SU-DHL-6 (cell line): ENCODE measurements at regions not wholly inside any gene's neighbourhood (a gene's known extent, or its start where the extent isn't known, plus 50 kb on each side); places are given as distances from the start of the nearest gene placed in this dataset.

Source experiments
- H2AFZ ChIP-seq: fragments of 200-600 bp; sonication (generic); 2 replicates; pipeline ENCODE4 v1.6.1; 2014; ENCODE audit warnings: low read depth, mild to moderate bottlenecking, moderate library complexity, mixed read lengths, antibody characterized with exemption, low read length; ENCODE audit not compliant: severe bottlenecking
- H3F3A ChIP-seq: fragments of 200-600 bp; shearing (Covaris generic); 2 replicates; pipeline ENCODE4 v1.6.0; 2016; ENCODE audit warnings: antibody characterized with exemption, mild to moderate bottlenecking; ENCODE audit not compliant: insufficient read depth
- H3K27ac ChIP-seq: fragments of 200-600 bp; sonication (generic); 2 replicates; pipeline ENCODE4 v1.5.1; 2016; ENCODE audit warnings: low read depth, mild to moderate bottlenecking, low read length, moderate library complexity, mixed read lengths
- H3K27me3 ChIP-seq: fragments of 200-600 bp; sonication (generic), shearing (Covaris generic); 2 replicates; pipeline ENCODE4 v1.6.0; 2014; ENCODE audit warnings: mild to moderate bottlenecking, low read length
- H3K36me3 ChIP-seq: fragments of 200-600 bp; sonication (generic); 2 replicates; pipeline ENCODE4 v1.6.1; 2014; ENCODE audit warnings: mild to moderate bottlenecking, low read length, mixed read lengths
- H3K4me2 ChIP-seq: fragments of 300-600, 200-600 bp; shearing (Covaris generic), sonication (generic); 2 replicates; pipeline ENCODE4 v1.6.0; 2014; ENCODE audit warnings: low read length, low read depth, mild to moderate bottlenecking; ENCODE audit not compliant: poor library complexity, severe bottlenecking
- H3K4me3 ChIP-seq: fragments of 200-600 bp; sonication (generic); 2 replicates; pipeline ENCODE4 v1.5.1; 2014; ENCODE audit warnings: antibody characterized with exemption, low read length, mild to moderate bottlenecking, mixed read lengths; ENCODE audit not compliant: insufficient read depth, poor library complexity, severe bottlenecking
- H3K79me2 ChIP-seq: fragments of 200-600 bp; sonication (generic); 2 replicates; pipeline ENCODE4 v1.6.1; 2014; ENCODE audit warnings: mild to moderate bottlenecking, low read length, moderate library complexity; ENCODE audit not compliant: insufficient read depth
- H3K9ac ChIP-seq: fragments of 200-600 bp; sonication (generic); 2 replicates; pipeline ENCODE4 v1.7.0; 2014; ENCODE audit warnings: mild to moderate bottlenecking, low read length
- H3K9me2 ChIP-seq: fragments of 200-600 bp; sonication (generic); replicated peaks from 2 replicates; pipeline ENCODE4 v1.6.1; 2014; ENCODE audit warnings: low read length; ENCODE audit not compliant: insufficient read depth
- H3K9me3 ChIP-seq: fragments of 200-600 bp; sonication (generic); 2 replicates; pipeline ENCODE4 v1.6.1; 2014; ENCODE audit warnings: low read length, mixed read lengths; ENCODE audit not compliant: insufficient read depth
- H4K20me1 ChIP-seq: fragments of 200-600 bp; sonication (generic); 2 replicates; pipeline ENCODE4 v1.6.1; 2014; ENCODE audit warnings: low read depth, mild to moderate bottlenecking, antibody characterized with exemption, low read length, moderate library complexity, mixed read lengths
- EZH2phosphoT487 ChIP-seq: fragments of 200-600 bp; sonication (generic), shearing (Covaris generic); conservative IDR thresholded peaks from 2 replicates; pipeline ENCODE4 v1.6.1; 2018; ENCODE audit warnings: mild to moderate bottlenecking, antibody characterized with exemption, low read length, moderate library complexity, mixed read lengths
- TF ChIP-seq, protein P1 (sequence below): fragments of 200-600 bp; sonication (generic); IDR thresholded peaks from one replicate; pipeline ENCODE4 v1.5.1; 2017; ENCODE audit warnings: antibody characterized with exemption, mild to moderate bottlenecking, low read length, moderate library complexity; ENCODE audit not compliant: insufficient read depth, poor library complexity, severe bottlenecking

GRCh38 chr2:220455351-220455990 lies 828.0 kb downstream of the SLC4A3 start:
- Histone ChIP-seq H3K4me2 (no peak overlapping the region), H3K79me2 (no peaks in the 10 kb centered on the region), H3K27me3 (no peaks in the 10 kb centered on the region), H3K9me2 (no peaks in the 10 kb centered on the region), H2AFZ (no peak overlapping the region), H3K36me3 (no peaks in the 10 kb centered on the region), H3K27ac (no peak overlapping the region), H3K9me3 (no peaks in the 10 kb centered on the region), H4K20me1 (no peaks in the 10 kb centered on the region), H3K4me3 (no peak overlapping the region), H3F3A (no peaks in the 10 kb centered on the region), H3K9ac (no peak overlapping the region)
- TF ChIP-seq, protein P1, sequence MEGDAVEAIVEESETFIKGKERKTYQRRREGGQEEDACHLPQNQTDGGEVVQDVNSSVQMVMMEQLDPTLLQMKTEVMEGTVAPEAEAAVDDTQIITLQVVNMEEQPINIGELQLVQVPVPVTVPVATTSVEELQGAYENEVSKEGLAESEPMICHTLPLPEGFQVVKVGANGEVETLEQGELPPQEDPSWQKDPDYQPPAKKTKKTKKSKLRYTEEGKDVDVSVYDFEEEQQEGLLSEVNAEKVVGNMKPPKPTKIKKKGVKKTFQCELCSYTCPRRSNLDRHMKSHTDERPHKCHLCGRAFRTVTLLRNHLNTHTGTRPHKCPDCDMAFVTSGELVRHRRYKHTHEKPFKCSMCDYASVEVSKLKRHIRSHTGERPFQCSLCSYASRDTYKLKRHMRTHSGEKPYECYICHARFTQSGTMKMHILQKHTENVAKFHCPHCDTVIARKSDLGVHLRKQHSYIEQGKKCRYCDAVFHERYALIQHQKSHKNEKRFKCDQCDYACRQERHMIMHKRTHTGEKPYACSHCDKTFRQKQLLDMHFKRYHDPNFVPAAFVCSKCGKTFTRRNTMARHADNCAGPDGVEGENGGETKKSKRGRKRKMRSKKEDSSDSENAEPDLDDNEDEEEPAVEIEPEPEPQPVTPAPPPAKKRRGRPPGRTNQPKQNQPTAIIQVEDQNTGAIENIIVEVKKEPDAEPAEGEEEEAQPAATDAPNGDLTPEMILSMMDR: no peak
- no peak for TF ChIP-seq EZH2phosphoT487

- H3K27me3 ChIP-seq: no peaks in the 10 kb centered on the region
- no peaks in the 10 kb centered on the region for H3K36me3 ChIP-seq
- H4K20me1 ChIP-seq: no peaks in the 10 kb centered on the region
- H3F3A ChIP-seq: no peaks in the 10 kb centered on the region
- H3K4me3 ChIP-seq: no peak overlapping the region
- no peak overlapping the region for H3K9ac ChIP-seq
- no peak overlapping the region for H2AFZ ChIP-seq
- no peaks in the 10 kb centered on the region for H3K9me3 ChIP-seq
- H3K27ac ChIP-seq: no peak overlapping the region
- no peaks in the 10 kb centered on the region for H3K79me2 ChIP-seq
- H3K9me2 ChIP-seq: no peaks in the 10 kb centered on the region
- H3K4me2 ChIP-seq: no peak overlapping the region
- TF ChIP-seq, protein P1: no peak
- TF ChIP-seq EZH2phosphoT487: no peak
These were observed 830.6 kb downstream of the SLC4A3 start for GRCh38 chr2:220458051-220458450.

DNA sequence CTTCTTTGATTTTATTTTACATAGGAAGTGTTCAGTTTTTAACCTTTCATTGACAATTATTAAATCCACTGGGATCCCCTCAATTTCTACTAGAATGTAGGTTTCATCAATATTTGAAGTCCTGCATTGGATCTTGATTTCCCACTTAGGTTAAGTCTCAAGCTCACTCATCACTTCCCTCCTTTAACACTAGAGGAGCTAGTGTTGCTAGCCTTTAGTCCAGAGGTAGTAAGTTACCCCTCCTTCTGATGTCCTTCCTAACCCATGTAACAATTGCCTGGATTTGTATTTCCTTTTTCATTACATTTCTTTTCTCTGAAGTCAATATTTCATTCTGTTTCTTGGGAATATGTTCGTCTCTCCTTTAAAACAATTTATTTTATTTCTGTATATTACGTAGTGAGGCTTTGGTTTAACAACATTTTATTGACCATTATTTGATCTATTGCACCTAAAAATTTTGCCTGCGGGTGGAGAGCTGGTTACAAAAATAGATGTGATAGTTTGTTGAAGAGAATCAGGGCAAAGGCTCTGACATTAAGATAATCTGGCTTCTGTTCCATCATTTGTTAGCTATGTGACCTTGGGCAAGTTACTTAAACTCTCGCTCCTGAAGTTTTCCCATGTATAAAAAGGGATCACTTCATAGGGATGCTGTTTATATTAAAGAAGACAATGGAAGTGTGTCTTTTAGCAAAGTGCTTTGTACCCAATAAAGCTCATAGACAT lies 833.0 kb downstream of the SLC4A3 start:
- Histone ChIP-seq H3K9me2 (no peaks in the 10 kb centered on the region), H3K27ac (no peak overlapping the region), H3K36me3 (no peaks in the 10 kb centered on the region), H3F3A (no peaks in the 10 kb centered on the region), H3K27me3 (no peaks in the 10 kb centered on the region), H2AFZ (no peak overlapping the region), H3K4me2 (no peak overlapping the region), H3K9me3 (no peaks in the 10 kb centered on the region), H4K20me1 (no peaks in the 10 kb centered on the region), H3K9ac (no peak overlapping the region), H3K4me3 (no peak overlapping the region), H3K79me2 (no peaks in the 10 kb centered on the region)
- TF ChIP-seq, protein P1: no peak
- no peak for TF ChIP-seq EZH2phosphoT487
